Kidney epithelial cell (primary cell): ENCODE measurements at regions not wholly inside any gene's neighbourhood (a gene's known extent, or its start where the extent isn't known, plus 50 kb on each side); places are given as distances from the start of the nearest gene placed in this dataset.

Experiments
- DNase-seq: peaks from one replicate; pipeline ENCODE4 v3.0.0-alpha.2; 2010; ENCODE audit warnings: low read depth
- H3K27me3 ChIP-seq: 2 replicates; pipeline ENCODE4 v1.6.0; 2011; ENCODE audit warnings: low read length; ENCODE audit not compliant: control insufficient read depth, insufficient read depth
- H3K36me3 ChIP-seq: 2 replicates; pipeline ENCODE4 v1.5.1; 2011; ENCODE audit warnings: low read length; ENCODE audit not compliant: control insufficient read depth, insufficient read depth
- H3K4me3 ChIP-seq: 2 replicates; pipeline ENCODE4 v1.5.1; 2011; ENCODE audit warnings: low read depth, mild to moderate bottlenecking, control low read depth, low read length
- CTCF ChIP-seq: IDR thresholded peaks from 2 replicates; pipeline ENCODE4 v1.5.1; 2011; ENCODE audit warnings: mild to moderate bottlenecking, moderate library complexity, low read length, control low read depth, inconsistent platforms; ENCODE audit not compliant: insufficient read depth, poor library complexity, severe bottlenecking

GRCh38 chr15:38174691-38175090 lies 77.9 kb upstream of the SPRED1 start:
- Histone ChIP-seq H3K27me3 (no peaks in the 10 kb centered on the region), H3K4me3 (no peak overlapping the region), H3K36me3 (no peaks in the 10 kb centered on the region)
- no peak for TF ChIP-seq CTCF
- DNase-seq: no peak

- H3K4me3 ChIP-seq: no peak overlapping the region
- DNase-seq: peak; percentile 74
- H3K27me3 ChIP-seq: no peaks in the 10 kb centered on the region
- TF ChIP-seq CTCF: no peak
- no peaks in the 10 kb centered on the region for H3K36me3 ChIP-seq
Measured at GRCh38 chr15:38176155-38176554, 76.5 kb upstream of the SPRED1 start.

- no peak overlapping the region for H3K4me3 ChIP-seq
- TF ChIP-seq CTCF: no peak
- DNase-seq: no peak
- H3K36me3 ChIP-seq: no peaks in the 10 kb centered on the region
- no peaks in the 10 kb centered on the region for H3K27me3 ChIP-seq
Measured at GRCh38 chr15:38176691-38177090, 75.9 kb upstream of the SPRED1 start.

GRCh38 chr15:38182900-38183299 lies 69.7 kb upstream of the SPRED1 start:
- no peak for TF ChIP-seq CTCF
- H3K36me3 ChIP-seq: no peaks in the 10 kb centered on the region
- DNase-seq: no peak
- no peak overlapping the region for H3K4me3 ChIP-seq
- H3K27me3 ChIP-seq: no peaks in the 10 kb centered on the region

- no peak for DNase-seq
- H3K27me3 ChIP-seq: no peaks in the 10 kb centered on the region
- no peak overlapping the region for H3K4me3 ChIP-seq
- H3K36me3 ChIP-seq: no peaks in the 10 kb centered on the region
- no peak for TF ChIP-seq CTCF
Measured at GRCh38 chr15:38186507-38186906, 66.1 kb upstream of the SPRED1 start.

GRCh38 chr15:38187630-38188313 lies 64.9 kb upstream of the SPRED1 start:
- H3K36me3 ChIP-seq: no peaks in the 10 kb centered on the region
- H3K4me3 ChIP-seq: no peak overlapping the region
- no peak for DNase-seq
- TF ChIP-seq CTCF: no peak
- H3K27me3 ChIP-seq: no peaks in the 10 kb centered on the region
